Coronary artery (tissue), 2 donors: ENCODE measurements at regions not wholly inside any gene's neighbourhood (a gene's known extent, or its start where the extent isn't known, plus 50 kb on each side); places are given as distances from the start of the nearest gene placed in this dataset.

Experiments
- DNase-seq: peaks from one replicate; pipeline ENCODE4 v3.0.0-alpha.2; 2017; ENCODE audit warnings: low spot score
- H3K27ac ChIP-seq, 2 donors: fragments of 200-600 bp; sonication (generic); one replicate each; pipeline ENCODE4 v1.5.1; 2016 to 2019
- H3K4me3 ChIP-seq: fragments of 200-600 bp; sonication (generic); 2 replicates; pipeline ENCODE4 v1.5.1; 2016; ENCODE audit warnings: mild to moderate bottlenecking, moderate library complexity
- TF ChIP-seq, protein P1 (sequence below): fragments of 200-600 bp; sonication (generic); IDR thresholded peaks from one replicate; pipeline ENCODE4 v1.5.1; 2019; ENCODE audit warnings: antibody characterized with exemption

DNA sequence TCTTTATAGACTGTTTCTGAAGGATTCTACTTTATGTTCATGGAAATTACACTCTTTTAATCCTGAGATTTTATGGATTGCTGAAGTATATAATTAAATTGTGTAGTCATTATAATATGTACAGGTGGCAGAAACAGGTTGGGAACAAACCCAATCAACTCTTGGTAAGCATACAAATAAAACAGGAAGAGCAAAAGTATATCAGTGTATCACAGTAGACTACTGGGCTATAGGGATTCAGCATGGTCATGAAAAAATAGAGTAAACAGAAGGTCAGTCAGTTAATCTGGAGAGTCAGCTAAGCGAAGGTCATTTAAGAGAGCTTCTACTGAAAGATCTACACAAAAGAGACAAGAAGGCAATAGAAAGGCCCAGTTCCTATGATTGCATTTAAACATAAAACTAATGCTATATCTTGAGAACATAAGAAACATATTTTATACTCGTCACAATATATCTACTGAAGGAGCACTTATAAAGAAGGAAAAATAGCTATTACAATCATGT lies 178.9 kb upstream of the ECI2 start:
- no peak for DNase-seq
- no peak overlapping the region for H3K27ac ChIP-seq
- TF ChIP-seq, protein P1, sequence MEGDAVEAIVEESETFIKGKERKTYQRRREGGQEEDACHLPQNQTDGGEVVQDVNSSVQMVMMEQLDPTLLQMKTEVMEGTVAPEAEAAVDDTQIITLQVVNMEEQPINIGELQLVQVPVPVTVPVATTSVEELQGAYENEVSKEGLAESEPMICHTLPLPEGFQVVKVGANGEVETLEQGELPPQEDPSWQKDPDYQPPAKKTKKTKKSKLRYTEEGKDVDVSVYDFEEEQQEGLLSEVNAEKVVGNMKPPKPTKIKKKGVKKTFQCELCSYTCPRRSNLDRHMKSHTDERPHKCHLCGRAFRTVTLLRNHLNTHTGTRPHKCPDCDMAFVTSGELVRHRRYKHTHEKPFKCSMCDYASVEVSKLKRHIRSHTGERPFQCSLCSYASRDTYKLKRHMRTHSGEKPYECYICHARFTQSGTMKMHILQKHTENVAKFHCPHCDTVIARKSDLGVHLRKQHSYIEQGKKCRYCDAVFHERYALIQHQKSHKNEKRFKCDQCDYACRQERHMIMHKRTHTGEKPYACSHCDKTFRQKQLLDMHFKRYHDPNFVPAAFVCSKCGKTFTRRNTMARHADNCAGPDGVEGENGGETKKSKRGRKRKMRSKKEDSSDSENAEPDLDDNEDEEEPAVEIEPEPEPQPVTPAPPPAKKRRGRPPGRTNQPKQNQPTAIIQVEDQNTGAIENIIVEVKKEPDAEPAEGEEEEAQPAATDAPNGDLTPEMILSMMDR = no peak

DNA sequence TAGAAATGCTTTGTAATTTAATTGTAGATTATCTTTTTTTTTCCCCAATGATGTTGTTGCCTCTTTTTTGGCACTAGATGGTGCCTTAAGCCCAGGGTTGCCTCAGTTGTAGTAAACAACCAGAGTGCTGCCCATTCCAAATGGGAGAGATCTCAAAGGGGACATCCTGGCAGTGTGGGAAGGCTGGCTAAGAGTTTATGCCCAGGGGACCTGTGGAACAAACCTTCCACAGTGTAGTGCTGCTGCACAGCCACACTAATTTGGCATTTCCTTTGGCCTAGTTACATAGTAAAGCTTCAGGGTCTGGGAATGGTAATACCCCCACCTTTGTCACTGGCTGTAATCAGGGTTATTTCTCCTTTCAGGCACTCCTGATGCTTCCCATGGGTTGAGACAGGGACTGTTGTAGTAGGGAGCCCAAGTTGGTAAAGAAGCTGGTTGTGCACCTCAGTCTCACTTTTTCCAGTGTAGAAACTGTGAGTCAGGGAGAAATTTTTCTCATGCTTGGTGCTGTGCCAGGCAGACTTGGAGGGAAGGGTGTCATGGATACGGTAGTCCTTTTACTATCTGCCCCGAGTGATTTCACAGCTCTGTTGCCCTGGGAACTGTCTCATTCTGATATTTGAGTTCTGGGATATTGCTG lies 177.8 kb upstream of the ECI2 start:
- TF ChIP-seq, protein P1 = no peak
- H3K4me3 ChIP-seq = peak overlapping the region; percentile 12
- H3K27ac ChIP-seq = peak overlapping the region; percentile 28 to 81
- peak; percentile 78 for DNase-seq

More for the DNA sequence above, 178.9 kb upstream of the ECI2 start:
- H3K4me3 ChIP-seq = no peak overlapping the region

DNA sequence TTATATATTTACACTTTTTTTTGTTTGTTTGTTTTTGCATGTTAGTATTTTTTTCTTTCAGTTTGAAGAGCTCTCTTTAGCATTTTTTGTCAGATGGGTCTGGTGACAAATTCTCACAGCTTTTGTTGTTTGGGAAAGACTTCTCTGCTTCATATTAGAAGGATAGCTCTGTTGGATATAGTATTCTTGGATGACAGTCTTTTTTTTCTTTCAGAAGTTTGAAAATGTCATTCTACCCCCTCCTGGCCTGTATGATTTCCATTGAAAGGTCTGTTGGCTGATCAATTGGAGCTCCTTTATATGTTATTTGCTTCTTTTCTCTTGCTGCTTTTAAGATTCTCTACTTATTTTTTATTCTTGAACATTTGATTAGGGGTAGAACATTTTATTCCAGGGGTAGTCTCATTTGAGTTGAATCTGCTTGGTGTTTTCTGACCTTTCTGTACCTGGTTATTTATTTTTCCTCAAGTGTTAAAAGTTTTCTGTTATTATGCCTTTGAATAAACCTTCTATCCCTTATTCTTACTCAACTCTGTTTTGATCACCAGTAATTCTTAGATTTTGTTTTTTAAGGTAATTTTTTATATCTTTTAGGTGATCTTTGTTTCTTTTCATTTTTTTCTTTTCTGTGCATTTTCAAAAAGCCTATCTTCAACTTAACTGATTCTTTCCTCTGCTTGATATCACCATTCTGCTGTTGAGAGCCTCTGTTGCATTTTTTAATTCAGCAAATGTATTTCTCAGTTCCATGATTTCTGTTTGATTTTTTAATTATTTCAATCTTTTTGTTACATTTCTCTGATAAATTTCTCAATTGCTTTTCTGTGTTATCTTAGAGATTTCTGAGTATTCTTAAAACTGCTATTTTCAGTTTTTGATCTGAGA lies 176.8 kb upstream of the ECI2 start:
- no peak for DNase-seq
- H3K4me3 ChIP-seq = no peak overlapping the region
- TF ChIP-seq, protein P1 = no peak
- H3K27ac ChIP-seq = no peak overlapping the region

DNA sequence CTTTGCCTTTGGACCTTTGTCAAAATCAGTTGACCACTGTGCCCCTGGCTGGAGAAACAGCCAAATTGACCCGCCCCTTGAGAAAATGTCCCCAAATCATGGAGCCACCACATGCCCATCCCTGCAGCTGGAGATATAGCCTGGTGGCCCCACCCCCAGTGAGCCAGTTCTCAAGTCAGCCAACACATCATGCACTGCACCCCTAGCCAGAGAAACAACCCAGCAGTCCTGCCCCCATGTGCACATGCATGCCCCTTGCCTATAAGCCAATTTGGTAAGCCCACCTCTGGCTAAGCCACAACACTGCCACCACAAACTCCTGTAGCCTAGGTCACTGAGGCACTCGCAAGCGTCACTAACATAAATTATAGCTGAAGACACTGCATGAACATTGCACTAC lies 174.2 kb upstream of the ECI2 start:
- TF ChIP-seq, protein P1 = no peak
- Histone ChIP-seq H3K4me3 (no peak overlapping the region), H3K27ac (no peak overlapping the region)
- DNase-seq = peak; percentile 60

DNA sequence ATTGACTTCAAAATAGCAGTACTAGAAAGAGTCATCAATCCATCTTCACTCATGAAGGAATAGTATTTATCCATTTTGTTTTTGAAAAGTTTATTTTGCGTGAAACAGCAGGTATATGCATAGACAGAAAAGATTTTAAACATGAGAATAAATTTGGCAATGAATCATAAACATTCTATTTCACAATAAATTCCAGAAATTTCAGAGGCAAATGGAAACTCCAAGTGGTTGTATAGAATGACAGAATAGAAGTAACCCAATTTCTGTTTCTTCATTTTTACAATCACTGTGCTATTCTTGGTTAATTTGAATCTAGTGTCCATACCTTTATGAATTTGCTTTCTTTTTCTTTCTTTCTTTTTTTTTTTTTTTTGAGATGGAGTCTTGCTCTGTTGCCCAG lies 173.0 kb upstream of the ECI2 start:
- Histone ChIP-seq H3K4me3 (no peak overlapping the region), H3K27ac (no peak overlapping the region)
- TF ChIP-seq, protein P1 = no peak
- DNase-seq = no peak

DNA sequence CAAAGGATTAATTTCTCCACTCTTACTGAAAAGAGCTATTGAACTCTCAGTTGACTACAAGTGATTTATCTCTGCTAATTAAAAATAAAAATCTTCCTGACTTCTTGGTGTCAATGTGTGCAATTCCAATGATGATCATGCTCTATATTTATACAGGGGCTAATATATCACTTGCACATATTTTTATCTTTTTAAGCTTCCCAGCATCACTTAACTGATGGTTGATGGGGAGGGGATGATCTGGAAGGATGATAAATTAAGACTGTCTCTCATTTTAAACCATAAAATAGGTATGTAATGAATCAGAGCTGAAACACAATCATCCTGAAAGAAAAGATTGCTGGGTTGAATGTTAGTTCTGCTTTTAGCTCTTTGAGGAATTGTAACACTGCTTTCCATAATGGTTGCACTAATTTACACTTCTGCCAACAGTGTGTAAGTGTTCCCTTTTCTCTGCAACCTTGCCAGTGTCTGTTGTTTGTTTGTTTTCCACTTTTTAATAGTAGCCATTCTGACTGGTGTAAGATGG lies 169.6 kb upstream of the ECI2 start:
- TF ChIP-seq, protein P1 = no peak
- Histone ChIP-seq H3K4me3 (no peak overlapping the region), H3K27ac (no peak overlapping the region)
- no peak for DNase-seq
